HepG2 (cell line): ENCODE measurements at regions not wholly inside any gene's neighbourhood (a gene's known extent, or its start where the extent isn't known, plus 50 kb on each side); places are given as distances from the start of the nearest gene placed in this dataset.

Experiments
- ATAC-seq: fragments of 200-7000 bp; cut with Tn5 transposase; 3 replicates; pipeline ENCODE4 v1.9.1; 2020; ENCODE audit warnings: mild to moderate bottlenecking, moderate library complexity
- BruUV-seq: library from RNA; stranded (reverse); fragments of 400-500 nt; replicated peaks from 2 replicates; lab custom pipeline; 2021; lab: Mats Ljungman, UMichigan
- CTCF ChIA-PET: fragments of 300-600 bp; formaldehyde crosslinking; extraction: SDS; loops from one replicate; lab custom pipeline; 2021; ENCODE audit warnings: low total read pairs, inconsistent platforms, low intra/inter-chr PET ratio; lab: Yijun Ruan, JAX
- POLR2A ChIA-PET: fragments of 350-600 bp; sonication (Branson Sonifier 250); formaldehyde crosslinking; loops from one replicate; lab custom pipeline; 2020; ENCODE audit warnings: antibody characterized with exemption, inconsistent platforms; lab: Yijun Ruan, JAX
- DNase-seq: peaks from one replicate; pipeline ENCODE4 v3.0.0-alpha.2; 2015; ENCODE audit warnings: low spot score
- FAIRE-seq: peaks from 3 replicates; lab custom pipeline; 2011; peaks lifted over from hg19 to GRCh38; lab: Jason Lieb, UNC
- H2AFZ ChIP-seq: one replicate; pipeline ENCODE4 v1.6.1; 2011; ENCODE audit warnings: low read length, inconsistent platforms
- H3K27ac ChIP-seq: fragments of 300-600 bp; 3 replicates; pipeline ENCODE4 v1.8.0; 2011; ENCODE audit warnings: mixed run types, mild to moderate bottlenecking, mixed read lengths, low read length, inconsistent platforms; ENCODE audit not compliant: insufficient read depth; ENCODE audit errors: extremely low read length
- H3K27me3 ChIP-seq, 2 experiments: fragments of 200-600 bp in 1 of 2; 2 replicates in 1 of 2; 3 replicates in 1 of 2; pipeline versions ENCODE4 v1.6.0 to v1.8.0; 2011; ENCODE audit warnings: low read length in 2 of 2, mild to moderate bottlenecking in 2 of 2, moderate library complexity in 2 of 2, inconsistent platforms in 1 of 2; ENCODE audit not compliant: insufficient read depth in 2 of 2, control insufficient read depth in 1 of 2
- H3K36me3 ChIP-seq, 2 experiments: fragments of 200-600 bp in 1 of 2; replicated peaks in 1 of 2; 2 replicates in 1 of 2; 3 replicates in 1 of 2; pipeline versions ENCODE4 v1.5.1 to v1.8.0; 2011; ENCODE audit warnings: low read length in 2 of 2, inconsistent platforms in 1 of 2; ENCODE audit not compliant: insufficient read depth in 2 of 2, control insufficient read depth in 1 of 2
- H3K4me1 ChIP-seq: 2 replicates; pipeline ENCODE4 v1.5.1; 2012; ENCODE audit warnings: low read length, inconsistent platforms; ENCODE audit not compliant: insufficient read depth
- H3K4me2 ChIP-seq: 2 replicates; pipeline ENCODE4 v1.6.0; 2011; ENCODE audit warnings: low read depth, low read length, inconsistent platforms
- H3K4me3 ChIP-seq, 3 experiments: fragments of 200-600 bp in 1 of 3; sonication (generic), shearing (Covaris generic) in 1 of 3; replicated peaks in 1 of 3; 2 replicates each; pipeline ENCODE4 v1.5.1; 2011 to 2016; ENCODE audit warnings: low read length in 3 of 3, inconsistent platforms in 2 of 3, low read depth in 2 of 3, mild to moderate bottlenecking in 2 of 3, control low read depth in 1 of 3, mixed read lengths in 1 of 3; ENCODE audit not compliant: insufficient read depth in 1 of 3
- H3K79me2 ChIP-seq: one replicate; pipeline ENCODE4 v1.6.1; 2011; ENCODE audit warnings: low read length, inconsistent platforms; ENCODE audit not compliant: insufficient read depth
- H3K9ac ChIP-seq: 2 replicates; pipeline ENCODE4 v1.6.0; 2011; ENCODE audit warnings: mild to moderate bottlenecking, low read depth, low read length, inconsistent platforms; ENCODE audit not compliant: insufficient read depth
- H3K9me3 ChIP-seq: 2 replicates; pipeline ENCODE4 v1.5.1; 2012; ENCODE audit warnings: mild to moderate bottlenecking, low read length
- H4K20me1 ChIP-seq: 2 replicates; pipeline ENCODE4 v1.6.0; 2011; ENCODE audit warnings: inconsistent platforms, mild to moderate bottlenecking, low read length, moderate library complexity; ENCODE audit not compliant: insufficient read depth
- CERS6 ChIP-seq: sonication (generic); formaldehyde crosslinking; IDR thresholded peaks from 2 replicates; pipeline ENCODE4 v1.5.0; 2020; ENCODE audit warnings: missing genetic modification reagents
- CREBL2 ChIP-seq: sonication (generic); formaldehyde crosslinking; IDR thresholded peaks from 2 replicates; pipeline ENCODE4 v1.8.1; 2023; ENCODE audit warnings: missing genetic modification reagents, mild to moderate bottlenecking, borderline replicate concordance
- GPN1 ChIP-seq: sonication (generic); formaldehyde crosslinking; IDR thresholded peaks from 2 replicates; pipeline ENCODE4 v1.5.1; 2020; ENCODE audit warnings: missing genetic modification reagents, borderline replicate concordance
- KLF13 ChIP-seq: sonication (generic); formaldehyde crosslinking; IDR thresholded peaks from 2 replicates; pipeline ENCODE4 v1.4.0; 2020; ENCODE audit warnings: mild to moderate bottlenecking, missing genetic modification reagents
- PHF21A ChIP-seq: sonication (generic); formaldehyde crosslinking; IDR thresholded peaks from 2 replicates; pipeline ENCODE4 v1.5.0; 2020; ENCODE audit warnings: mild to moderate bottlenecking, missing genetic modification reagents
- PRDM15 ChIP-seq: sonication (generic); formaldehyde crosslinking; IDR thresholded peaks from 2 replicates; pipeline ENCODE4 v1.4.0; 2020; ENCODE audit warnings: missing genetic modification reagents
- SMAD1 ChIP-seq: sonication (generic); formaldehyde crosslinking; IDR thresholded peaks from 2 replicates; pipeline ENCODE4 v1.4.0; 2020; ENCODE audit warnings: missing genetic modification reagents, low read depth, mild to moderate bottlenecking, borderline replicate concordance
- THAP11 ChIP-seq: IDR thresholded peaks from 2 replicates; pipeline ENCODE4 v1.6.1; 2016; ENCODE audit warnings: missing biosample characterization, missing genetic modification reagents
- THAP7 ChIP-seq: sonication (generic); formaldehyde crosslinking; IDR thresholded peaks from 2 replicates; pipeline ENCODE4 v1.8.1; 2023; ENCODE audit warnings: mild to moderate bottlenecking, missing genetic modification reagents
- TRIM24 ChIP-seq: sonication (generic); formaldehyde crosslinking; IDR thresholded peaks from 2 replicates; pipeline ENCODE4 v1.8.0; 2022; ENCODE audit warnings: mild to moderate bottlenecking, missing genetic modification reagents
- ZC3H4 ChIP-seq: sonication (generic); formaldehyde crosslinking; IDR thresholded peaks from 2 replicates; pipeline ENCODE4 v1.4.0; 2020; ENCODE audit warnings: missing genetic modification reagents, borderline replicate concordance
- ZFP36 ChIP-seq: fragments of 150-350 bp; IDR thresholded peaks from 2 replicates; pipeline ENCODE4 v1.6.1; 2018; ENCODE audit warnings: borderline replicate concordance, low read length, low read depth; ENCODE audit not compliant: partially characterized antibody
- ZNF274 ChIP-seq: sonication (generic); formaldehyde crosslinking; IDR thresholded peaks from 2 replicates; pipeline ENCODE4 v1.5.1; 2020; ENCODE audit warnings: mild to moderate bottlenecking, missing genetic modification reagents
- ZNF446 ChIP-seq: sonication (generic); formaldehyde crosslinking; IDR thresholded peaks from 2 replicates; pipeline ENCODE4 v1.5.0; 2020; ENCODE audit warnings: mild to moderate bottlenecking, missing genetic modification reagents
- ZNF710 ChIP-seq: sonication (generic); formaldehyde crosslinking; IDR thresholded peaks from 2 replicates; pipeline ENCODE4 v1.5.0; 2020; ENCODE audit warnings: mild to moderate bottlenecking, missing genetic modification reagents, borderline replicate concordance
- ZSCAN21 ChIP-seq: sonication (generic); formaldehyde crosslinking; IDR thresholded peaks from 2 replicates; pipeline ENCODE4 v1.8.0; 2022; ENCODE audit warnings: mild to moderate bottlenecking, missing genetic modification reagents, moderate library complexity, borderline replicate concordance
- whole genome bisulfite sequencing: methylation state at CpG from one replicate; pipeline ENCODE4 v1.1.6; 2017; ENCODE audit warnings: low lambda C conversion rate; 5-methylcytosine and 5-hydroxymethylcytosine counted together
- in situ Hi-C: cut with HindIII; loops from 2 replicates; pipeline ENCODE4 v1.10.0; 2017; ENCODE audit warnings: low pct_unique_long_range_greater_than_20kb; ENCODE audit not compliant: extremely low pct_ligation_motif_present
- intact Hi-C: fragments of 100-400 bp; cut with micrococcal nuclease; formaldehyde crosslinking; loops from one replicate; pipeline ENCODE4 v1.10.0; 2022; ENCODE audit not compliant: unreplicated experiment

- intact Hi-C loops (no loop called here), in situ Hi-C loops (no loop called here)
- H3K4me1 ChIP-seq = no peaks in the 10 kb centered on the region
- no peak overlapping the region for H3K9ac ChIP-seq
- FAIRE-seq = no peak
- no peak overlapping the region for H3K4me2 ChIP-seq
- no TSS peak for BruUV-seq
- CTCF ChIA-PET = no interaction called here
- H3K79me2 ChIP-seq = no peaks in the 10 kb centered on the region
- H3K27ac ChIP-seq = no peak overlapping the region
- no peaks in the 10 kb centered on the region for H3K36me3 ChIP-seq
- no peak for DNase-seq
- H3K27me3 ChIP-seq = no peaks in the 10 kb centered on the region
- no peak overlapping the region for H2AFZ ChIP-seq
- no peak overlapping the region for H3K4me3 ChIP-seq
- no peaks in the 10 kb centered on the region for H3K9me3 ChIP-seq
- POLR2A ChIA-PET = no interaction called here
- 0% methylated on average over 4 of the region's 4 CpGs for WGBS
- H4K20me1 ChIP-seq = no peaks in the 10 kb centered on the region
- no peak for ATAC-seq
- TF ChIP-seq ZFP36 (no peak), PRDM15 (no peak), PHF21A (CRISPR knock-in tag) (no peak), ZC3H4 (CRISPR knock-in tag) (no peak), THAP11 (no peak), ZNF274 (CRISPR knock-in tag) (no peak), GPN1 (CRISPR knock-in tag) (no peak), CREBL2 (CRISPR knock-in tag) (no peak), ZNF446 (CRISPR knock-in tag) (no peak), TRIM24 (CRISPR knock-in tag) (no peak), KLF13 (CRISPR knock-in tag) (no peak), SMAD1 (CRISPR knock-in tag) (no peak), ZNF710 (no peak), THAP7 (CRISPR knock-in tag) (no peak), CERS6 (CRISPR knock-in tag) (no peak), ZSCAN21 (CRISPR knock-in tag) (no peak)
These were observed 70.6 kb downstream of the ACTBL2 start for GRCh38 chr5:57411982-57412381.
